GM10266 (cell line): ENCODE measurements at regions not wholly inside any gene's neighbourhood (a gene's known extent, or its start where the extent isn't known, plus 50 kb on each side); places are given as distances from the start of the nearest gene placed in this dataset.

ENCODE experiments used
- DNase-seq: peaks from one replicate; pipeline ENCODE4 v3.0.0; 2012; ENCODE audit errors: extremely low spot score
- CTCF ChIP-seq: IDR thresholded peaks from 2 replicates; pipeline ENCODE4 v1.5.1; 2012; ENCODE audit warnings: mild to moderate bottlenecking, low read depth; ENCODE audit not compliant: control insufficient read depth, insufficient read depth; ENCODE audit errors: missing control alignments

GRCh38 chr5:27491746-27492439 lies 453.5 kb upstream of the CDH9 start:
- TF ChIP-seq CTCF: no peak
- DNase-seq: no peak

- TF ChIP-seq CTCF: no peak
- DNase-seq: no peak
Measured at GRCh38 chr5:27491047-27491446, 452.7 kb upstream of the CDH9 start.

- TF ChIP-seq CTCF: no peak
- no peak for DNase-seq
Measured at GRCh38 chr5:27489701-27490100, 451.3 kb upstream of the CDH9 start.

- DNase-seq: no peak
- no peak for TF ChIP-seq CTCF
Measured at GRCh38 chr5:27482663-27483062, 444.3 kb upstream of the CDH9 start.

- no peak for TF ChIP-seq CTCF
- DNase-seq: no peak
Measured at GRCh38 chr5:27479859-27480258, 441.5 kb upstream of the CDH9 start.

GRCh38 chr5:27477550-27477949 lies 439.2 kb upstream of the CDH9 start:
- TF ChIP-seq CTCF: no peak
- no peak for DNase-seq

GRCh38 chr5:27476356-27476988 lies 438.1 kb upstream of the CDH9 start:
- TF ChIP-seq CTCF: no peak
- no peak for DNase-seq
